HCT116 (cell line): ENCODE measurements at regions not wholly inside any gene's neighbourhood (a gene's known extent, or its start where the extent isn't known, plus 50 kb on each side); places are given as distances from the start of the nearest gene placed in this dataset.

ENCODE experiments used
- ATAC-seq: fragments of 200-7000 bp; cut with Tn5 transposase; 2 replicates; pipeline ENCODE4 v1.9.1; 2020; ENCODE audit warnings: mild to moderate bottlenecking, moderate library complexity
- BruUV-seq: library from RNA; stranded (reverse); fragments of 400-500 nt; replicated peaks from 2 replicates; lab custom pipeline; 2021; lab: Mats Ljungman, UMichigan
- CTCF ChIA-PET: fragments of 300-600 bp; sonication (Branson Sonifier 250); formaldehyde crosslinking; loops from one replicate; lab custom pipeline; 2021; ENCODE audit warnings: antibody characterized with exemption; lab: Charles Lee
- POLR2A ChIA-PET: fragments of 300-600, 350-600 bp; sonication (Branson Sonifier 250); formaldehyde crosslinking; loops from one replicate; lab custom pipeline; 2021; ENCODE audit warnings: antibody characterized with exemption; lab: Charles Lee
- RAD21 ChIA-PET, 2 experiments: fragments of 300-600 bp; sonication (Branson Sonifier 250); formaldehyde crosslinking; loops; one replicate each; lab custom pipeline; 2023; ENCODE audit warnings: low total read pairs in 2 of 2; ENCODE audit not compliant: uncharacterized antibody in 2 of 2, unreplicated experiment in 2 of 2, low non-redundant PET in 1 of 2; lab: Charles Lee
- DNase-seq: peaks from one replicate; pipeline ENCODE4 v3.0.0-alpha.2; 2010; ENCODE audit warnings: low read depth, low spot score
- H2AFZ ChIP-seq: fragments of 200-600 bp; shearing (Covaris generic), sonication (generic); 2 replicates; pipeline ENCODE4 v1.6.1; 2017; ENCODE audit warnings: low read depth, mixed run types, mixed read lengths, antibody characterized with exemption, low read length; ENCODE audit not compliant: poor library complexity, severe bottlenecking
- H3K27ac ChIP-seq: 2 replicates; pipeline ENCODE4 v1.5.1; 2012; ENCODE audit warnings: low read depth, low read length
- H3K27me3 ChIP-seq: fragments of 200-600 bp; sonication (generic); 2 replicates; pipeline ENCODE4 v1.6.1; 2016; ENCODE audit warnings: mixed run types, low read length, mixed read lengths; ENCODE audit not compliant: insufficient read depth
- H3K36me3 ChIP-seq, 2 experiments: fragments of 200-500 bp in 1 of 2; fragments of 200-600 bp in 1 of 2; sonication (Bioruptor generic) in 1 of 2; sonication (generic) in 1 of 2; 2 replicates each; pipeline versions ENCODE4 v1.5.1 to v1.6.1; 2014 to 2016; ENCODE audit warnings: low read length in 2 of 2, inconsistent platforms in 1 of 2, mixed read lengths in 1 of 2, mixed run types in 1 of 2; ENCODE audit not compliant: insufficient read depth in 2 of 2, control insufficient read depth in 1 of 2
- H3K4me1 ChIP-seq, 2 experiments: fragments of 200-600 bp in 1 of 2; sonication (generic) in 1 of 2; 2 replicates each; pipeline versions ENCODE4 v1.5.1 to v1.6.1; 2012 to 2017; ENCODE audit warnings: low read length in 2 of 2, inconsistent platforms in 1 of 2, mild to moderate bottlenecking in 1 of 2, mixed read lengths in 1 of 2, mixed run types in 1 of 2, moderate library complexity in 1 of 2; ENCODE audit not compliant: insufficient read depth in 2 of 2, control insufficient read depth in 1 of 2
- H3K4me2 ChIP-seq: fragments of 200-600 bp; sonication (generic); 2 replicates; pipeline ENCODE4 v1.6.1; 2017; ENCODE audit warnings: mixed run types, low read length, mixed read lengths
- H3K4me3 ChIP-seq, 2 experiments: fragments of 200-600 bp in 1 of 2; sonication (generic) in 1 of 2; replicated peaks in 1 of 2; 2 replicates each; pipeline ENCODE4 v1.5.1; 2011 to 2016; ENCODE audit warnings: low read length in 2 of 2, control low read depth in 1 of 2, low read depth in 1 of 2, mild to moderate bottlenecking in 1 of 2, mixed read lengths in 1 of 2, mixed run types in 1 of 2
- H3K79me2 ChIP-seq: fragments of 200-600 bp; sonication (generic); 2 replicates; pipeline ENCODE4 v1.6.1; 2017; ENCODE audit warnings: mild to moderate bottlenecking, mixed run types, low read length, moderate library complexity, mixed read lengths; ENCODE audit not compliant: insufficient read depth
- H3K9ac ChIP-seq: fragments of 200-600 bp; sonication (generic); 2 replicates; pipeline ENCODE4 v1.6.1; 2016; ENCODE audit warnings: low read length, mixed read lengths
- H3K9me2 ChIP-seq: fragments of 200-600 bp; sonication (generic), shearing (Covaris generic); 2 replicates; pipeline ENCODE4 v1.6.1; 2017; ENCODE audit warnings: mixed run types, mild to moderate bottlenecking, moderate library complexity; ENCODE audit not compliant: insufficient read depth
- H3K9me3 ChIP-seq, 2 experiments: fragments of 200-500 bp in 1 of 2; fragments of 200-600 bp in 1 of 2; sonication (Bioruptor generic) in 1 of 2; sonication (generic) in 1 of 2; 2 replicates each; pipeline ENCODE4 v1.6.1; 2014 to 2017; ENCODE audit warnings: low read length in 2 of 2, mixed read lengths in 2 of 2, inconsistent platforms in 1 of 2, low read depth in 1 of 2, mild to moderate bottlenecking in 1 of 2, mixed run types in 1 of 2, moderate library complexity in 1 of 2; ENCODE audit not compliant: control insufficient read depth in 1 of 2, insufficient read depth in 1 of 2
- H4K20me1 ChIP-seq: fragments of 200-600 bp; sonication (generic), shearing (Covaris generic); 2 replicates; pipeline ENCODE4 v1.6.1; 2017; ENCODE audit warnings: mixed run types, mild to moderate bottlenecking, moderate library complexity; ENCODE audit not compliant: insufficient read depth
- CBX3 ChIP-seq: IDR thresholded peaks from 2 replicates; pipeline ENCODE4 v1.6.1; 2012; ENCODE audit warnings: low read depth
- CEBPB ChIP-seq: IDR thresholded peaks from 2 replicates; pipeline ENCODE4 v1.6.1; 2012; ENCODE audit warnings: low read depth
- ELF1 ChIP-seq: IDR thresholded peaks from 2 replicates; pipeline ENCODE4 v1.6.1; 2012; ENCODE audit warnings: low read depth, borderline replicate concordance
- EZH2 ChIP-seq: fragments of 200-600 bp; sonication (generic); IDR thresholded peaks from 2 replicates; pipeline ENCODE4 v1.6.1; 2017; ENCODE audit warnings: antibody characterized with exemption, mixed run types
- FOSL1 ChIP-seq: IDR thresholded peaks from 2 replicates; pipeline ENCODE4 v1.6.1; 2012; ENCODE audit warnings: low read depth
- JUND ChIP-seq: IDR thresholded peaks from 2 replicates; pipeline ENCODE4 v1.6.1; 2012
- POLR2A ChIP-seq: IDR thresholded peaks from 2 replicates; pipeline ENCODE4 v1.7.0; 2011; ENCODE audit warnings: borderline replicate concordance; ENCODE audit not compliant: insufficient read depth, insufficient read length; ENCODE audit errors: extremely low read depth
- SIN3A ChIP-seq: IDR thresholded peaks from 2 replicates; pipeline ENCODE4 v1.6.1; 2012; ENCODE audit warnings: low read depth
- TCF7L2 ChIP-seq: IDR thresholded peaks from 2 replicates; pipeline ENCODE4 v1.7.0; 2011; ENCODE audit warnings: borderline replicate concordance, inconsistent platforms; ENCODE audit not compliant: insufficient read depth, insufficient read length; ENCODE audit errors: extremely low read depth
- ZNF274 ChIP-seq: fragments of 200-500 bp; sonication (Bioruptor generic); IDR thresholded peaks from 2 replicates; pipeline ENCODE4 v1.6.1; 2014; ENCODE audit warnings: mild to moderate bottlenecking, low read depth, low read length, inconsistent platforms
- intact Hi-C: fragments of 100-400 bp; cut with micrococcal nuclease; formaldehyde crosslinking; loops from 2 replicates; pipeline ENCODE4 v1.10.0; 2022
- TF ChIP-seq, protein P1 (sequence below): IDR thresholded peaks from 2 replicates; pipeline ENCODE4 v1.6.1; 2012
- TF ChIP-seq, protein P2 (sequence below): IDR thresholded peaks from 2 replicates; pipeline ENCODE4 v1.6.1; 2011; ENCODE audit warnings: mild to moderate bottlenecking, low read length, moderate library complexity; ENCODE audit not compliant: insufficient replicate concordance; ENCODE audit errors: extremely low read depth

DNA sequence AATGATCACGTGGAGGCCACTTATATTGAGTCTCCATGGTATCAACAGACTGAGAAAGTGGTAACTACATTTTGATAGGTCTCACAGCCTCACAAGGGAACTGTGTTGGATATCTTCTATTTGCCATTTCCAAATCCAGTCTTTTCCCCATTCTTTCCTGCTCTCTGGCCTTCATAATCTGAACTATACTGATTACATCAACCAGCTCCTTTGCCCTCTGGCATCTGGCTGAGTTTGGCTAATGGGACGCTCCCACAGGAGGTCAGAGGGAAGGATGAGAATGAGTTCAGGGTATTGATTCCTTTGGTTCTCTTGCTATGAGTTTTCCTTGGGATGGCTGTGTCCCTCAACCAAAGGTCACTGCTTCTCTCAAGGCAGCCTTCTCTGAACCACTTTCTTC lies 152.6 kb downstream of the RTL9 start:
- RAD21 ChIA-PET, result no interaction called here
- H3K9me3 ChIP-seq, result no peaks in the 10 kb centered on the region
- no peaks in the 10 kb centered on the region for H3K36me3 ChIP-seq
- H3K9ac ChIP-seq, result no peak overlapping the region
- H2AFZ ChIP-seq, result no peak overlapping the region
- DNase-seq (no peak), ATAC-seq (no peak)
- H3K4me1 ChIP-seq, result no peaks in the 10 kb centered on the region
- no peak overlapping the region for H3K4me3 ChIP-seq
- no TSS peak for BruUV-seq
- TF ChIP-seq, protein P1, sequence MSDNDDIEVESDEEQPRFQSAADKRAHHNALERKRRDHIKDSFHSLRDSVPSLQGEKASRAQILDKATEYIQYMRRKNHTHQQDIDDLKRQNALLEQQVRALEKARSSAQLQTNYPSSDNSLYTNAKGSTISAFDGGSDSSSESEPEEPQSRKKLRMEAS, result no peak
- no peak for TF ChIP-seq ELF1
- no peak for TF ChIP-seq ZNF274
- no peak for TF ChIP-seq TCF7L2
- TF ChIP-seq, protein P2, sequence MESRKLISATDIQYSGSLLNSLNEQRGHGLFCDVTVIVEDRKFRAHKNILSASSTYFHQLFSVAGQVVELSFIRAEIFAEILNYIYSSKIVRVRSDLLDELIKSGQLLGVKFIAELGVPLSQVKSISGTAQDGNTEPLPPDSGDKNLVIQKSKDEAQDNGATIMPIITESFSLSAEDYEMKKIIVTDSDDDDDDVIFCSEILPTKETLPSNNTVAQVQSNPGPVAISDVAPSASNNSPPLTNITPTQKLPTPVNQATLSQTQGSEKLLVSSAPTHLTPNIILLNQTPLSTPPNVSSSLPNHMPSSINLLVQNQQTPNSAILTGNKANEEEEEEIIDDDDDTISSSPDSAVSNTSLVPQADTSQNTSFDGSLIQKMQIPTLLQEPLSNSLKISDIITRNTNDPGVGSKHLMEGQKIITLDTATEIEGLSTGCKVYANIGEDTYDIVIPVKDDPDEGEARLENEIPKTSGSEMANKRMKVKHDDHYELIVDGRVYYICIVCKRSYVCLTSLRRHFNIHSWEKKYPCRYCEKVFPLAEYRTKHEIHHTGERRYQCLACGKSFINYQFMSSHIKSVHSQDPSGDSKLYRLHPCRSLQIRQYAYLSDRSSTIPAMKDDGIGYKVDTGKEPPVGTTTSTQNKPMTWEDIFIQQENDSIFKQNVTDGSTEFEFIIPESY, result no peak
- TF ChIP-seq POLR2A, result no peak
- TF ChIP-seq EZH2, result no peak
- TF ChIP-seq CEBPB, result no peak
- TF ChIP-seq FOSL1, result no peak
- intact Hi-C loops, result no loop called here
- CTCF ChIA-PET, result no interaction called here
- H3K79me2 ChIP-seq, result no peaks in the 10 kb centered on the region
- no peaks in the 10 kb centered on the region for H3K27me3 ChIP-seq
- no peaks in the 10 kb centered on the region for H4K20me1 ChIP-seq
- POLR2A ChIA-PET, result no interaction called here
- no peaks in the 10 kb centered on the region for H3K9me2 ChIP-seq
- no peak overlapping the region for H3K4me2 ChIP-seq
- H3K27ac ChIP-seq, result no peak overlapping the region

DNA sequence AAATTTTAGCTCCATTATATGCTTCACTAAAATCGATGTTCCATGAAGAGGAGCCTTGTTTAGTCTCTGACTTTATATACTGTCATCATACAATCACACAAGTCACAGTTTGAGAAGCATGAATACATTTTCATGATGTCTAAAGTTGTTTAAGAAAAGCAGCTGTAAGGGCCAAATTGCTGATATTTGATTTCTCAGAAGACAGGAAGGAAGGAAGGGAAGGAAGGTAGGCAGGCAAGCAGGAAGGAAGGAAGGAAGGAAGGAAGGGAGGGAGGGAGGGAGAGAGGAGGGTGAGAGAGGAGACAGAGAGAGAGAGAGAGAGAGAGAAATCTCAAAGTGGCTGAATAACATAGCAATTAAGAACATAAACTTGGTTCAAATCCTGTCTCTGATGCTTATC lies 153.7 kb downstream of the RTL9 start:
- no peak overlapping the region for H3K9ac ChIP-seq
- H3K36me3 ChIP-seq, result no peaks in the 10 kb centered on the region
- no peak overlapping the region for H3K4me3 ChIP-seq
- H3K4me2 ChIP-seq, result no peak overlapping the region
- ATAC-seq (no peak), DNase-seq (no peak)
- CTCF ChIA-PET, result no interaction called here
- TF ChIP-seq SIN3A (no peak), TCF7L2 (no peak), CBX3 (no peak), JUND (no peak)
- H4K20me1 ChIP-seq, result no peaks in the 10 kb centered on the region
- no peaks in the 10 kb centered on the region for H3K9me2 ChIP-seq
- no peak overlapping the region for H3K27ac ChIP-seq
- POLR2A ChIA-PET, result no interaction called here
- RAD21 ChIA-PET, result no interaction called here
- no peaks in the 10 kb centered on the region for H3K9me3 ChIP-seq
- H3K27me3 ChIP-seq, result no peaks in the 10 kb centered on the region
- intact Hi-C loops, result no loop called here
- H2AFZ ChIP-seq, result no peak overlapping the region
- H3K79me2 ChIP-seq, result no peaks in the 10 kb centered on the region
- H3K4me1 ChIP-seq, result no peaks in the 10 kb centered on the region
- no TSS peak for BruUV-seq
